CD8-positive, alpha-beta memory T cell (primary cell): ENCODE measurements at regions not wholly inside any gene's neighbourhood (a gene's known extent, or its start where the extent isn't known, plus 50 kb on each side); places are given as distances from the start of the nearest gene placed in this dataset.
"Not testable (repeated sequence)": the region's sequence is repeated elsewhere in the genome, so short reads cannot be mapped to it uniquely, and the experiment has no call there.

Experiments used
- CTCF ChIA-PET: fragments of 350-600 bp; sonication (Branson Sonifier 250); formaldehyde crosslinking; loops from one replicate; lab custom pipeline; 2021; ENCODE audit warnings: antibody characterized with exemption; lab: Charles Lee
- POLR2A ChIA-PET: fragments of 350-600 bp; sonication (Branson Sonifier 250); formaldehyde crosslinking; loops from one replicate; lab custom pipeline; 2021; ENCODE audit warnings: antibody characterized with exemption; lab: Charles Lee
- DNase-seq, 5 donors: peaks; one replicate each; pipeline versions ENCODE4 v3.0.0 to v3.0.0-alpha.2; 2020 to 2022; ENCODE audit warnings: mixed read lengths in 1 of 5
- H3K27ac ChIP-seq: one replicate; pipeline ENCODE4 v1.7.0; 2013; ENCODE audit warnings: low read depth, mild to moderate bottlenecking, low read length, moderate library complexity
- H3K27me3 ChIP-seq: 2 replicates; pipeline ENCODE4 v1.7.0; 2013; ENCODE audit warnings: low read length, mild to moderate bottlenecking; ENCODE audit not compliant: insufficient read depth, poor library complexity, severe bottlenecking
- H3K36me3 ChIP-seq: 2 replicates; pipeline ENCODE4 v1.7.0; 2013; ENCODE audit warnings: mild to moderate bottlenecking, low read length, moderate library complexity; ENCODE audit not compliant: insufficient read depth
- H3K4me1 ChIP-seq: 2 replicates; pipeline ENCODE4 v1.7.0; 2013; ENCODE audit warnings: mild to moderate bottlenecking, low read length, moderate library complexity; ENCODE audit not compliant: insufficient read depth
- H3K4me3 ChIP-seq: 2 replicates; pipeline ENCODE4 v1.7.0; 2013; ENCODE audit warnings: mild to moderate bottlenecking, low read length
- H3K9me3 ChIP-seq: 2 replicates; pipeline ENCODE4 v1.7.0; 2013; ENCODE audit warnings: mild to moderate bottlenecking, low read length
- H3K27ac Mint-ChIP-seq, 8 donors: one replicate each; pipeline ENCODE4 v1.8.0; 2020 to 2021; ENCODE audit warnings: mixed read lengths in 8 of 8, mild to moderate bottlenecking in 6 of 8, inconsistent platforms in 3 of 8, moderate library complexity in 3 of 8
- H3K27me3 Mint-ChIP-seq, 2 donors: one replicate each; pipeline ENCODE4 v1.8.0; 2020 to 2021; ENCODE audit warnings: mixed read lengths in 2 of 2, mild to moderate bottlenecking in 1 of 2, moderate library complexity in 1 of 2
- H3K36me3 Mint-ChIP-seq, 3 donors: one replicate each; pipeline ENCODE4 v1.8.0; 2020 to 2021; ENCODE audit warnings: mixed read lengths in 3 of 3, inconsistent platforms in 1 of 3, mild to moderate bottlenecking in 1 of 3
- H3K4me1 Mint-ChIP-seq, 3 donors: one replicate each; pipeline ENCODE4 v1.8.0; 2020 to 2021; ENCODE audit warnings: mixed read lengths in 3 of 3, inconsistent platforms in 1 of 3, mild to moderate bottlenecking in 1 of 3
- H3K4me3 Mint-ChIP-seq, 7 donors: one replicate each; pipeline ENCODE4 v1.8.0; 2020 to 2021; ENCODE audit warnings: mixed read lengths in 7 of 7, mild to moderate bottlenecking in 6 of 7, moderate library complexity in 4 of 7, inconsistent platforms in 2 of 7
- H3K9me3 Mint-ChIP-seq, 5 donors: one replicate each; pipeline ENCODE4 v1.8.0; 2020 to 2022; ENCODE audit warnings: mixed read lengths in 5 of 5, mild to moderate bottlenecking in 3 of 5, moderate library complexity in 2 of 5, inconsistent platforms in 1 of 5

DNA sequence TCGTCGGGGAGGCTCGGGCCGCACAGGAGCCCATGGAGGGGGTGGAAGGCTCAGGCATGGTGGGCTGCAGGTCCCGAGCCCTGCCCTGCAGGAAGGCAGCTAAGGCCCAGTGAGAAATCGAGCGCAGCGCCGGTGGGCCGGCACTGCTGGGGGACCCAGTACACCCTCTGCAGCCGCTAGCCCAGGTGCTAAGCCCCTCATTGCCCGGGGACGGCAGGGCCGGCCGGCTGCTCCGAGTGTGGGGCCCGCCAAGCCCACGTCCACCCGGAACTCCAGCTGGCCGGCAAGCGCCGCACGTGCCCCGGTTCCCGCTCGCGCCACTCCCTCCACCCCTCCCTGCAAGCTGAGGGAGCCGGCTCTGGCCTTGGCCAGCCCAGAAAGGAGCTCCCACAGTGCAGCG, 395.6 kb upstream of the MGMT start:
- H3K9me3 Mint-ChIP-seq, H3K4me1 ChIP-seq, H3K4me3 ChIP-seq, POLR2A ChIA-PET, H3K4me1 Mint-ChIP-seq, DNase-seq, H3K27me3 Mint-ChIP-seq, H3K27me3 ChIP-seq, CTCF ChIA-PET, H3K9me3 ChIP-seq, H3K4me3 Mint-ChIP-seq, H3K36me3 Mint-ChIP-seq, H3K27ac ChIP-seq, H3K36me3 ChIP-seq, H3K27ac Mint-ChIP-seq: not testable (repeated sequence)

DNA sequence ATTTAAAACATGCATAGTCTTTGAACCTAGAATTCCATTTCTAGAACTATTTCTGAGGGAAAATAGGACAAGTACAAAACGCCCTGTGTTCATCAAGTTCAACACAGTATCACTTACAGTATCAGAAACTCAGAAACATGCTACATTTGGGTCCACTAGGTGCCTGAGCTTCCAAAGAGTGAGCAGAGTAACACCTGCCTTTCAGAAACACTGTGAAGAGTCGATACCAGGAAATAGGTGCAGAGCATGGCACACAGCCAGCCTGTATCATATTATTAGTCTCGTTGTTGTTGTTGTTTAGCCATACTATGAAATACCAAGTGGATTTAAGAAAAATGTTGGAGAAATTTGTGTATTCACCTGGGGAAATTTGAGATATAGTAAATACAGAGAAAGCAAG, 392.1 kb upstream of the MGMT start:
- Histone ChIP-seq H3K4me1 (no peaks in the 10 kb centered on the region), H3K4me3 (no peak overlapping the region), H3K27ac (no peak overlapping the region), H3K36me3 (no peaks in the 10 kb centered on the region), H3K9me3 (no peaks in the 10 kb centered on the region), H3K27me3 (no peaks in the 10 kb centered on the region)
- CTCF ChIA-PET: no interaction called here
- Mint-ChIP-seq H3K27ac (peak overlapping the region in 1 of 8 donors; percentile 9), H3K4me1 (peaks cover 0 to 3% (median 0%) of the 10 kb centered on the region in 3 donors), H3K27me3 (no peaks in the 10 kb centered on the region), H3K4me3 (no peak overlapping the region), H3K36me3 (no peaks in the 10 kb centered on the region), H3K9me3 (peaks cover 0 to 4% (median 0%) of the 10 kb centered on the region in 5 donors)
- POLR2A ChIA-PET: no interaction called here
- DNase-seq: no peak

DNA sequence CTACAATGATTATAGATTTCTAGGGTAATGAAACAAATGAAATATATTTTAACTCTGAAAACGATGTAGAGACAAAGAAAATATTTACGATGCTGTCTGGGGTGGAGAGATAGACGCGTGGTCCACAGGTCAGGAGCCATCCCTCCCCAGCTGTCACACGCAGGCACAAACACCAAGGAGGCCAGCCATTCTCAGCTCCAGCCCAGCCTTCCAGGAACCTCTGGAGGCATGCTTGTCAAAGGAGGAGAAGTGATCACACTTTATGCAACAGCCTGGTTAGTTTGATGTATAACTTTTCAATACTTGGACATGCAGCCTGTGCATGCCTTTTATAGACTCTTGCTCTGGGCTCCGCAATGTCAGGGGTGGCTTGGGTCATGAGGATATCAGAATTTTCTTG, 391.5 kb upstream of the MGMT start:
- H3K9me3 ChIP-seq: no peaks in the 10 kb centered on the region
- no peaks in the 10 kb centered on the region for H3K36me3 ChIP-seq
- POLR2A ChIA-PET: no interaction called here
- peaks cover 0 to 8% (median 5%) of the 10 kb centered on the region in 5 donors for H3K9me3 Mint-ChIP-seq
- H3K27ac ChIP-seq: no peak overlapping the region
- no peaks in the 10 kb centered on the region for H3K4me1 ChIP-seq
- H3K4me1 Mint-ChIP-seq: peaks cover 0 to 3% (median 0%) of the 10 kb centered on the region in 3 donors
- no peaks in the 10 kb centered on the region for H3K27me3 Mint-ChIP-seq
- no peak for DNase-seq
- H3K4me3 ChIP-seq: no peak overlapping the region
- CTCF ChIA-PET: no interaction called here
- no peaks in the 10 kb centered on the region for H3K36me3 Mint-ChIP-seq
- no peaks in the 10 kb centered on the region for H3K27me3 ChIP-seq
- H3K4me3 Mint-ChIP-seq: no peak overlapping the region
- no peak overlapping the region for H3K27ac Mint-ChIP-seq

DNA sequence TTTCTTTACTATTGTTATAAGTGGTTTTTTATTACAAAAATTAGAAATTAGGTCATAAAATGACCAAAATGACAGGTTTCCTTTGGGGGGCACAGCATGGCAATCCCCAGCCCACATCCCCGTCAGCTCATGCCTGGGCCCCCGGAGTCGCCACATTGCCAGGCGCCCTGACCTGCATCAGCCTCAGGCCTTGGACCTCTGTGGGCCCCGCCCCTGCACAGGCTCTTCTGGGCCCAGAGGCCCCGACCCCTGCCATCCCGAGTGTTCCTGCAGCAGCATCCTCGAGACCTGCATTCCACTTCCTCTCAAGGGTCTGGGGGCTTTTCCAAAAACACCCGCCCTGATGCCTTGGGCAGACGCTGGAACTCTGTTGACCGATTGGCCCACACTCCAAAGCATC, 391.1 kb upstream of the MGMT start:
- Mint-ChIP-seq H3K27ac (no peak overlapping the region), H3K4me3 (no peak overlapping the region), H3K4me1 (peaks cover 0 to 3% (median 0%) of the 10 kb centered on the region in 3 donors), H3K36me3 (no peaks in the 10 kb centered on the region), H3K9me3 (peaks cover 0 to 9% (median 8%) of the 10 kb centered on the region in 5 donors), H3K27me3 (no peaks in the 10 kb centered on the region)
- DNase-seq: no peak
- H3K9me3 ChIP-seq: no peaks in the 10 kb centered on the region
- H3K36me3 ChIP-seq: no peaks in the 10 kb centered on the region
- H3K4me3 ChIP-seq: no peak overlapping the region
- CTCF ChIA-PET: no interaction called here
- POLR2A ChIA-PET: no interaction called here
- no peaks in the 10 kb centered on the region for H3K27me3 ChIP-seq
- no peak overlapping the region for H3K27ac ChIP-seq
- no peaks in the 10 kb centered on the region for H3K4me1 ChIP-seq

DNA sequence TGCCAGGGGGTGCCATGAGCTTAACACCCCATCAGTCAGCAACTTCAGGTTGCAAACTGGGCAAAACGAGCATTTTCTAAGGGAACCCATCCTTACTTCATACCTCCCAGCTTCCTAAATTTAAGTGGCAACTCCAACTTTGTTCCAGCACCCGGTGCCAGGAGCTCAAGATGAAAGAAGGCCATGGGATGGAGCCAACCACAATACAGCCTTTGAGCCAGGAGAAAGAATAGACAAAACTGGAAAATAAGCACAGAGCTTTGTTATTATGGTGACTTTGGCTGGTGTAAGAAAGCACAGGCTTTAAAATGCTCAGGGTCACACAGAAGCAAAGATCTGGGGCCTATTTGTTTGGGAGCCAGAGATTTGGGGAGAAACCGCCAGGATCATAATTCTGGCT, 388.7 kb upstream of the MGMT start:
- DNase-seq: no peak
- ChIA-PET POLR2A (no interaction called here), CTCF (interaction anchor here (1.0 kb wide), 1 partner anchor 31 kb away, joined by 3 read pairs; no protein-coding TSS in a partner anchor)
- no peak overlapping the region for H3K27ac Mint-ChIP-seq
- no peak overlapping the region for H3K4me3 Mint-ChIP-seq
- Histone ChIP-seq H3K36me3 (no peaks in the 10 kb centered on the region), H3K27ac (no peak overlapping the region), H3K4me1 (no peaks in the 10 kb centered on the region), H3K27me3 (no peaks in the 10 kb centered on the region), H3K4me3 (no peak overlapping the region), H3K9me3 (no peaks in the 10 kb centered on the region)
- H3K9me3 Mint-ChIP-seq: peaks cover 0 to 18% (median 8%) of the 10 kb centered on the region in 5 donors
- H3K27me3 Mint-ChIP-seq: no peaks in the 10 kb centered on the region
- H3K4me1 Mint-ChIP-seq: peaks cover 0 to 3% (median 0%) of the 10 kb centered on the region in 3 donors
- no peaks in the 10 kb centered on the region for H3K36me3 Mint-ChIP-seq

GRCh38 chr10:129078746-129079145, 388.3 kb upstream of the MGMT start:
- CTCF ChIA-PET: no interaction called here
- no peaks in the 10 kb centered on the region for H3K9me3 ChIP-seq
- no peaks in the 10 kb centered on the region for H3K36me3 ChIP-seq
- H3K27me3 ChIP-seq: no peaks in the 10 kb centered on the region
- Mint-ChIP-seq H3K27me3 (no peaks in the 10 kb centered on the region), H3K4me1 (peaks cover 0 to 3% (median 0%) of the 10 kb centered on the region in 3 donors), H3K27ac (no peak overlapping the region), H3K4me3 (no peak overlapping the region), H3K9me3 (peaks cover 0 to 18% (median 8%) of the 10 kb centered on the region in 5 donors), H3K36me3 (no peaks in the 10 kb centered on the region)
- no peak overlapping the region for H3K27ac ChIP-seq
- H3K4me1 ChIP-seq: no peaks in the 10 kb centered on the region
- POLR2A ChIA-PET: no interaction called here
- no peak for DNase-seq
- H3K4me3 ChIP-seq: no peak overlapping the region

DNA sequence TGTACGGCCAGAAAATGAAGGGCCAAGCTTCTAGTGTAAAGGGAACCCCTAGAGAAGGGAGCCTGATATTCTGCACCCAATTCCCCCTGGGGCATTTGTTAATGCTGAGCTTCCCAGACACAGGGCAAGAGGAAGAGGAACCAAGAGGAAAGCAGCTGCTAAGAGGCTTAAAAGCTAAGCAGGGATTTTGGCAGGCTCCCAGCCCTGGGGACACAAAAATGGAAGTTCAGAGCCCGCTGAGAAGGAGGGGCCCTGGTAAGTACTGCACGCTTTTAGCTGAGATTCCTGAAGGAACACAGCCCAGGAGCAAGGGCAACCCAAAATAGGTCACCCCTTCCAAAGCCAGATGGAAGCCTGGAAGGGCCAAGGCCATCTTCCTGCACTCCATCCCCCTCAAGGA, 387.3 kb upstream of the MGMT start:
- Histone ChIP-seq H3K27me3 (no peaks in the 10 kb centered on the region), H3K9me3 (no peaks in the 10 kb centered on the region), H3K4me3 (no peak overlapping the region), H3K4me1 (no peaks in the 10 kb centered on the region), H3K27ac (no peak overlapping the region), H3K36me3 (no peaks in the 10 kb centered on the region)
- DNase-seq: no peak
- ChIA-PET POLR2A (no interaction called here), CTCF (no interaction called here)
- Mint-ChIP-seq H3K27me3 (no peaks in the 10 kb centered on the region), H3K4me1 (peaks cover 0 to 3% (median 0%) of the 10 kb centered on the region in 3 donors), H3K27ac (no peak overlapping the region), H3K4me3 (no peak overlapping the region), H3K36me3 (no peaks in the 10 kb centered on the region), H3K9me3 (peaks cover 0 to 22% (median 10%) of the 10 kb centered on the region in 5 donors)

- no peak for DNase-seq
Observed at GRCh38 chr10:129085811-129086210, 381.2 kb upstream of the MGMT start.

GRCh38 chr10:129089341-129089740, 377.7 kb upstream of the MGMT start:
- H3K36me3 Mint-ChIP-seq: no peaks in the 10 kb centered on the region
- peaks cover 2 to 6% (median 4%) of the 10 kb centered on the region in 5 donors for H3K9me3 Mint-ChIP-seq
- no peaks in the 10 kb centered on the region for H3K4me1 Mint-ChIP-seq
- H3K27ac Mint-ChIP-seq: no peak overlapping the region
- peaks cover 2% of the 10 kb centered on the region in 2 donors for H3K27me3 Mint-ChIP-seq
- no peak overlapping the region for H3K4me3 ChIP-seq
- H3K4me3 Mint-ChIP-seq: no peak overlapping the region
- CTCF ChIA-PET: no interaction called here
- H3K27ac ChIP-seq: no peak overlapping the region
- H3K9me3 ChIP-seq: no peaks in the 10 kb centered on the region
- H3K27me3 ChIP-seq: no peaks in the 10 kb centered on the region
- no peaks in the 10 kb centered on the region for H3K36me3 ChIP-seq
- H3K4me1 ChIP-seq: no peaks in the 10 kb centered on the region
- POLR2A ChIA-PET: no interaction called here
- DNase-seq: no peak

More at GRCh38 chr10:129085811-129086210, 381.2 kb upstream of the MGMT start:
- H3K4me3 Mint-ChIP-seq: no peak overlapping the region
- no peaks in the 10 kb centered on the region for H3K36me3 Mint-ChIP-seq
- no peaks in the 10 kb centered on the region for H3K4me1 Mint-ChIP-seq
- peaks cover 0 to 2% of the 10 kb centered on the region in 2 donors for H3K27me3 Mint-ChIP-seq
- Histone ChIP-seq H3K4me3 (no peak overlapping the region), H3K36me3 (no peaks in the 10 kb centered on the region), H3K27ac (no peak overlapping the region), H3K9me3 (no peaks in the 10 kb centered on the region), H3K27me3 (no peaks in the 10 kb centered on the region), H3K4me1 (no peaks in the 10 kb centered on the region)
- ChIA-PET CTCF (no interaction called here), POLR2A (no interaction called here)
- H3K9me3 Mint-ChIP-seq: peaks cover 2 to 14% (median 4%) of the 10 kb centered on the region in 5 donors
- H3K27ac Mint-ChIP-seq: no peak overlapping the region
